SK-N-SH treated with all-trans-retinoic acid at 6 μM for 48 hours (cell line): ENCODE measurements at regions not wholly inside any gene's neighbourhood (a gene's known extent, or its start where the extent isn't known, plus 50 kb on each side); places are given as distances from the start of the nearest gene placed in this dataset.
A peak's percentile ranks its signal among the peaks of the same experiment; 100 is the strongest.

Experiments
- ATAC-seq: fragments of 200-7000 bp; cut with Tn5 transposase; 3 replicates; pipeline ENCODE4 v1.9.1; 2020; ENCODE audit warnings: mild to moderate bottlenecking, moderate library complexity
- ARNTL ChIP-seq: fragments of 450-650 bp; formaldehyde crosslinking; IDR thresholded peaks from 2 replicates; pipeline ENCODE4 v1.5.0; 2020; ENCODE audit warnings: low read depth, mild to moderate bottlenecking, moderate library complexity, borderline replicate concordance
- BACH2 ChIP-seq: fragments of 250-450 bp; sonication (Bioruptor Pico); IDR thresholded peaks from 2 replicates; pipeline ENCODE4 v1.9.0; 2021; ENCODE audit warnings: mild to moderate bottlenecking, borderline replicate concordance
- CREB5 ChIP-seq: fragments of 250-450 bp; sonication (Bioruptor Pico); IDR thresholded peaks from 2 replicates; pipeline ENCODE4 v1.5.1; 2020; ENCODE audit warnings: low read depth, mild to moderate bottlenecking, moderate library complexity
- CSDC2 ChIP-seq: fragments of 250-450 bp; sonication (Bioruptor Pico); IDR thresholded peaks from 2 replicates; pipeline ENCODE4 v1.5.0; 2020; ENCODE audit warnings: mild to moderate bottlenecking, moderate library complexity
- CSRNP3 ChIP-seq: fragments of 250-450 bp; sonication (Bioruptor Pico); IDR thresholded peaks from 2 replicates; pipeline ENCODE4 v1.5.1; 2021; ENCODE audit warnings: mild to moderate bottlenecking, moderate library complexity
- ESRRG ChIP-seq: fragments of 250-450 bp; sonication (Bioruptor Pico); IDR thresholded peaks from 2 replicates; pipeline ENCODE4 v1.6.1; 2021; ENCODE audit warnings: mild to moderate bottlenecking
- GLIS3 ChIP-seq: fragments of 250-450 bp; sonication (Bioruptor Pico); IDR thresholded peaks from 2 replicates; pipeline ENCODE4 v1.5.0; 2020; ENCODE audit warnings: mild to moderate bottlenecking, moderate library complexity
- ISL1 ChIP-seq: fragments of 250-450 bp; sonication (Bioruptor Pico); IDR thresholded peaks from 2 replicates; pipeline ENCODE4 v2.1.2; 2022; ENCODE audit warnings: mild to moderate bottlenecking, moderate library complexity
- OSR1 ChIP-seq: fragments of 250-450 bp; sonication (Bioruptor Pico); IDR thresholded peaks from 2 replicates; pipeline ENCODE4 v1.8.0; 2022; ENCODE audit warnings: moderate library complexity, mild to moderate bottlenecking, inconsistent platforms
- PATZ1 ChIP-seq: fragments of 250-450 bp; sonication (Bioruptor Pico); IDR thresholded peaks from 2 replicates; pipeline ENCODE4 v1.8.0; 2020; ENCODE audit warnings: mild to moderate bottlenecking, moderate library complexity, borderline replicate concordance
- POU6F1 ChIP-seq: fragments of 250-450 bp; sonication (Bioruptor Pico); IDR thresholded peaks from 2 replicates; pipeline ENCODE4 v1.8.0; 2021; ENCODE audit warnings: low read depth, mild to moderate bottlenecking, moderate library complexity, borderline replicate concordance
- PPARA ChIP-seq: fragments of 250-450 bp; sonication (Bioruptor Pico); IDR thresholded peaks from 2 replicates; pipeline ENCODE4 v1.5.0; 2020; ENCODE audit warnings: mild to moderate bottlenecking, borderline replicate concordance
- RARB ChIP-seq: fragments of 250-450 bp; sonication (Bioruptor Pico); IDR thresholded peaks from 2 replicates; pipeline ENCODE4 v1.8.0; 2021; ENCODE audit warnings: mild to moderate bottlenecking, moderate library complexity
- SNAI2 ChIP-seq: fragments of 250-450 bp; sonication (Bioruptor Pico); IDR thresholded peaks from 2 replicates; pipeline ENCODE4 v1.5.0; 2020; ENCODE audit warnings: mild to moderate bottlenecking, moderate library complexity
- TCF4 ChIP-seq: fragments of 250-450 bp; sonication (Bioruptor Pico); IDR thresholded peaks from 2 replicates; pipeline ENCODE4 v1.8.0; 2021; ENCODE audit warnings: mild to moderate bottlenecking, moderate library complexity, borderline replicate concordance
- TOX ChIP-seq: fragments of 250-450 bp; sonication (Bioruptor Pico); IDR thresholded peaks from 2 replicates; pipeline ENCODE4 v1.8.0; 2021; ENCODE audit warnings: mild to moderate bottlenecking, moderate library complexity, borderline replicate concordance
- ZC3H10 ChIP-seq: fragments of 250-450 bp; sonication (Bioruptor Pico); IDR thresholded peaks from 2 replicates; pipeline ENCODE4 v1.5.1; 2021; ENCODE audit warnings: mild to moderate bottlenecking, moderate library complexity
- ZFP3 ChIP-seq: fragments of 250-450 bp; sonication (Bioruptor Pico); IDR thresholded peaks from 2 replicates; pipeline ENCODE4 v1.5.0; 2020; ENCODE audit warnings: mild to moderate bottlenecking, moderate library complexity
- ZFP30 ChIP-seq: fragments of 450-650 bp; formaldehyde crosslinking; IDR thresholded peaks from 2 replicates; pipeline ENCODE4 v1.5.0; 2022; ENCODE audit warnings: mild to moderate bottlenecking, moderate library complexity
- ZNF565 ChIP-seq: fragments of 450-650 bp; formaldehyde crosslinking; conservative IDR thresholded peaks from 2 replicates; pipeline ENCODE4 v1.5.0; 2020; ENCODE audit warnings: low read depth, mild to moderate bottlenecking, moderate library complexity
- ZNF70 ChIP-seq: fragments of 450-650 bp; formaldehyde crosslinking; IDR thresholded peaks from 2 replicates; pipeline ENCODE4 v1.5.0; 2020; ENCODE audit warnings: mild to moderate bottlenecking, moderate library complexity
- ZNF8 ChIP-seq: fragments of 450-650 bp; formaldehyde crosslinking; IDR thresholded peaks from 2 replicates; pipeline ENCODE4 v1.5.0; 2020; ENCODE audit warnings: mild to moderate bottlenecking, moderate library complexity

GRCh38 chr9:107210775-107211174, 72.3 kb upstream of the RAD23B start:
- TF ChIP-seq OSR1 (CRISPR knock-in tag) (no peak), ZFP3 (CRISPR knock-in tag) (no peak), CSDC2 (CRISPR knock-in tag) (no peak), ZC3H10 (CRISPR knock-in tag) (no peak)
- ATAC-seq, result no peak

GRCh38 chr9:107211284-107211923, 71.7 kb upstream of the RAD23B start:
- ATAC-seq, result no peak
- TF ChIP-seq ZNF70 (CRISPR knock-in tag) (no peak), BACH2 (no peak), ISL1 (CRISPR knock-in tag) (no peak), TCF4 (CRISPR knock-in tag) (no peak), TOX (CRISPR knock-in tag) (no peak), PPARA (CRISPR knock-in tag) (no peak), ZFP3 (CRISPR knock-in tag) (no peak), ZC3H10 (CRISPR knock-in tag) (no peak)

- ATAC-seq, result no peak
- TF ChIP-seq GLIS3 (CRISPR knock-in tag), result no peak
- no peak for TF ChIP-seq PATZ1
- no peak for TF ChIP-seq CSDC2 (CRISPR knock-in tag)
- TF ChIP-seq ZNF8 (CRISPR knock-in tag), result no peak
- TF ChIP-seq OSR1 (CRISPR knock-in tag), result no peak
- TF ChIP-seq ZNF565, result no peak
- no peak for TF ChIP-seq ZNF70 (CRISPR knock-in tag)
- no peak for TF ChIP-seq ESRRG (CRISPR knock-in tag)
- no peak for TF ChIP-seq TOX (CRISPR knock-in tag)
- no peak for TF ChIP-seq POU6F1 (CRISPR knock-in tag)
- TF ChIP-seq CREB5 (CRISPR knock-in tag), result no peak
- TF ChIP-seq SNAI2 (CRISPR knock-in tag), result no peak
- TF ChIP-seq BACH2, result no peak
- TF ChIP-seq RARB (CRISPR knock-in tag), result no peak
- TF ChIP-seq, all 23 proteins: peak for 0
These were observed 70.5 kb upstream of the RAD23B start for GRCh38 chr9:107212613-107213012.

- TF ChIP-seq TOX (CRISPR knock-in tag) (no peak), ZNF70 (CRISPR knock-in tag) (no peak), PATZ1 (no peak), GLIS3 (CRISPR knock-in tag) (no peak), ZNF8 (CRISPR knock-in tag) (no peak), ISL1 (CRISPR knock-in tag) (no peak)
- peak; percentile 41 for ATAC-seq
These were observed 70.0 kb upstream of the RAD23B start for GRCh38 chr9:107213080-107213479.

- peak; percentile 83 for ATAC-seq
- TF ChIP-seq ZFP3 (CRISPR knock-in tag) (no peak), TCF4 (CRISPR knock-in tag) (no peak), ARNTL (CRISPR knock-in tag) (no peak), ISL1 (CRISPR knock-in tag) (peak; percentile 45; the same call in 1 of the 2 replicates), CSDC2 (CRISPR knock-in tag) (no peak), ZNF8 (CRISPR knock-in tag) (no peak), CREB5 (CRISPR knock-in tag) (no peak), PPARA (CRISPR knock-in tag) (no peak), ZNF70 (CRISPR knock-in tag) (no peak), RARB (CRISPR knock-in tag) (no peak), POU6F1 (CRISPR knock-in tag) (no peak), ZFP30 (CRISPR knock-in tag) (no peak), CSRNP3 (CRISPR knock-in tag) (no peak)
These were observed 69.5 kb upstream of the RAD23B start for GRCh38 chr9:107213561-107214028.
